GM18909 (cell line): ENCODE measurements at regions not wholly inside any gene's neighbourhood (a gene's known extent, or its start where the extent isn't known, plus 50 kb on each side); places are given as distances from the start of the nearest gene placed in this dataset.
"Not testable (repeated sequence)": the region's sequence is repeated elsewhere in the genome, so short reads cannot be mapped to it uniquely, and the experiment has no call there.

Experiments used
- ATAC-seq: cut with Tn5 transposase; IDR thresholded peaks from one replicate; pipeline ENCODE4 v1.9.1; 2021; ENCODE audit warnings: mild to moderate bottlenecking; ENCODE audit not compliant: unreplicated experiment, poor library complexity

DNA sequence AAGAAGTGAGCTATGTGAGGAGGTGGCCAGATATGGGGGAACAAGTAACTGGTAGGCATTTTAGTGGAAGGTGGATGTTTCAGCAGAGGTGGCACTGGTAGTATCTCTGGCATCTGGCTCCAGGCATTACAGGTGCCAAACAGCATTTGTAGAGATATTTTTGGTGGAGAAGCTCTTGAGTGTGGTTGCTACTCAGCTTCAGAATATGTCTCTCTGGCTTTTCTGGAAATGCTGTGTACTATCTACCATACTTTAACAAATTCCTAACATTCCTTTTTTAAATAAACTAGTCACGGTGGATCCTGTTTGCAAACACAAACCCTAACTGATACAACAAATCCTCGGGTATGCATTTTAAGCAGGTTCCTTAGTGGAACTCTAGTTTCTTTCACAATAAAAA, 128.0 kb downstream of the BARX2 start:
- no peak for ATAC-seq

GRCh38 chr11:129505266-129505665, 129.6 kb downstream of the BARX2 start:
- ATAC-seq: no peak

DNA sequence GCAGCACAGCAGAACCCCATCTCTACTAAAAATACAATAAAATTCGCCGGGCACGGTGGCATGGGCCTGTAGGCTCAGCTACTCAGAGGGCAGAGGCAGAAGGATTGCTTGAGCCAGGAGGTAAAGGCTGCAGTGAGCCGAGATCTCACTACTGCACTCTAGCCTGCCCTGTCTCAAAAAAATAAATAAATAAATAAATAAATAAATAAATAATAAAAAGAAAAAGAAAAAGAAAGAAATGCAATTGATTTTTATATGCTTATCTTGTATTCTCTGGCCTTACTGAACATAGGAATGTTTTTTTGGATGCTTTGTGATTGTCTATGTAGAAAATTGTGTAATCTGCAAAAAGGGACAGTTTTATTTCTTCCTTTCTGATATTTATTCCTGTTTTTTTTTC, 132.5 kb downstream of the BARX2 start:
- no peak for ATAC-seq

- no peak for ATAC-seq
Measured at GRCh38 chr11:129528296-129528695, 152.6 kb downstream of the BARX2 start.

- no peak for ATAC-seq
Measured at GRCh38 chr11:129530154-129530895, 154.7 kb downstream of the BARX2 start.

DNA sequence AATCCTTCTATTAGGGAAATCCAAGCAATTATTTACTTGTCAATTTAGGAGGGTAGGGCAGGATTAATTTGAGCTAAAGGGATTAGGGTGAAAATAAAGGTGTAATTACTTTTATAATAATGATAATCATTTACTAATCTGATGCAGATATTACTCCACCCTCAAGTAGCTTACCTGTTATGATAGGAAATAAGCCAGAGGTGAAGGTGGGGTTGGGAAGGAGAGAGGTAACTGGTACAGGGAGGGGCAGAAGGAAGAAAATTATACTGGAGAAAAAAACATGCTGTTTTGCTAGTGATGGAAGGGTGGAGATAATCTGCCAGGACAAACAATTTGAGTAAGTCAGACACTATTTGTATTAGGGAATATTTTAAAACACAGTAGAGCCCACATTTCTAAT, 157.7 kb downstream of the BARX2 start:
- no peak for ATAC-seq

GRCh38 chr11:129536338-129536737, 160.7 kb downstream of the BARX2 start:
- ATAC-seq: no peak

DNA sequence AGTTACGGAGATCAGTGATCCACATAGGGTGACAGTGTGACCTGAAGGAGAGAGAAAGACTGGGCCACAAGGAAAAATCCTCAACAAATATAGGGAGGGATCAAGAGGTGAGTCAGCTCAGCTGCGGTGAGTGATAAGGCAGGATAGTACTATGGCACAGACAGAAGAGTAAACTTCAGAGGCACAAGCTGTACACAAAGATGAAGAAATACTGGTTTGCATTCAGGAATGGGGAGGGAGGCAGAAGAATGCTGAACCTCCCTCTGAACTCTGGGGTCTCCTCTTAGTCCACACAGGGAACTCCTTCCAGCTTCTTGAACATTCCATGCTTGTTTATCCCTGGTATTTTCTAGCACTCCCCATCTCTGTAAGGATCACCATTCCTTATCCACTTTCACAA, 162.7 kb downstream of the BARX2 start:
- ATAC-seq: no peak

DNA sequence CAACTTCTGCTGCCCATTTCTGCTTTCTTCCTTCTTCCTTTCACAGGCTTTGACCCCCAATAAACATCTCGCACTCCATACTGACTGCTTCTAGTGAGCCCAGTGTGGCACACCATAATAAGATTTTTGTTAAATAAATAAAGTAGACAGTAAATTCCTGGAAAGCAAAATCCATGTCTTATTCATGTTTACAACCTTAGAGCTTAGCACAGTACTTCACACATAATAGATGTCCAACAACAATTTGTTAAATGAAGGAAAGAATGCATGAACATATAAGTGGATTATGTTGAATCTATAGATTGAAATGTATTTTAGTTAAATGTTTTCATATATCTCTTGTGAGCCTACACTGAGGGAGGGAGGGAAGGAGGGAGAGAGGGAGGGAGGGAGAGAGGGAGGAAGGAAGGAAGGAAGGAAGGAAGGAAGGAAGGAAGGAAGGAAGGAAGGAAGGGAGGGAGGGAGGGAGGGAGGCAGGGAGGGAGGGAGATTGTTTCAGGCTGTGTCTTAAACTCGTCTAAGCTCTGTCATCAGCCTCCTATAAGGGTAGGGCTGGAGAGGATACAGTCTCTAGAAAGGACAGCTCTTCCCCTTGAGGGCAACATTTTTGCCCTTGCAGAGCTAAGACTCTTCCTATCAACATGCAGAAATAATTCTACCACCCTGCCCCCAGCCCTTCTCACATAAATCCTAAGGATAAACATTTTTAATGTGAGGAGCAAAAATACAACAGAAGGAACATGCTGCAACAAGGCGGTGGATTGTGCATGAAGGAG, 168.1 kb downstream of the BARX2 start:
- no peak for ATAC-seq

- ATAC-seq: no peak
Measured at GRCh38 chr11:129544691-129545090, 169.0 kb downstream of the BARX2 start.

DNA sequence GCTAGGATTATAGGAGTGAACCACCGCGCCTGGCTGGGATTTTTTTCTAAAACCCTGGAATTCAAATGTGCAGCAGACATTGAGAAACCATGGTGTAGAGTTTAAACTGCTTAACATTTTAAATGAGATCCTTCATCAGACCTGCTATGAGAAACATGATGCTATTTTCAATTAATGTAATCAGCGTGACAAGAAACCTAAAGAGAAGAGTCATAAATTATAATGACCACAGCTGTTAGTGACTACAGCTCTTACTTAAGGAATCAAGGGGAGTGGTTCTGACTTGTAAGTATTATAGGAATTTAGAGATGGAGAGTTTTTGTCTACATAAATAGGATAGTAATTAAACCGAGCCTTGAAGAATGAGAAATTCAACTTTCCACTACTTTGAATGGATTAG, 170.6 kb downstream of the BARX2 start:
- no peak for ATAC-seq

DNA sequence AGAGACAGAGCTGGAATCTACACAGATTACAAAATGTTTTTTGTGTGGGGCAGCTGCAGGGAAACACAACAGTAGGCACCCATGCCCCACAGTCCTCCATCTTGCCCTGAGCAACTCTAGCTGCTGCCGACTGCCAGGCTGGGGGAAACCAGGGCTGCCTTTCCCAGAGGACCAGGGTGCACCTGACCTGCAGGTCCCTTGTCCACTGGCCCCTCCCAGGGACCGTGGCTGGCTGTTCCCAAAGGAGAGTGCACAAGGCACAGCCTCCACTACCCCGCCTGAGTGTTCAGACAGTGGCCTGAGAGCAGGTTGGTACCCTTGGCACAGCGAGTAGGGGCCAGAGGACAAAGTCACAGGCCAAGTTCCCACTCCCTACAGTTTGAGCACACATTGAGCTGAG, 181.8 kb downstream of the BARX2 start:
- ATAC-seq: no peak

- no peak for ATAC-seq
Measured at GRCh38 chr11:129569007-129569406, 193.4 kb downstream of the BARX2 start.

DNA sequence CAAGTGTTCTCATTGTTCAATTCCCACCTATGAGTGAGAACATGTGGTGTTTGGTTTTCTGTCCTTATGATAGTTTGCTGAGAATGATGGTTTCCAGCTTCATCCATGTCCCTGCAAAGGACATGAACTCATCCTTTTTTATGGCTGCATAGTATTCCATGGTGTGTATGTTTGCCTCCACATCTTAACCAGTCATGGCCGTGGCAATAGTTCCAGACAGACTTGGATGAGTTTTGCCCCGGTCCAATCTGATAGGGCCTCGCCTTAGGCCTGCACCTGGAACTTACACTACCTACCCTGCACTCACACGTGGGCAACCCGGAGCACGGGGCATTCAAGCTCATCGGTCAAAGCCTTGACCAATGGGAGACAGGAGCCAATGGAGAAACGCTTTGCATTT, 197.0 kb downstream of the BARX2 start:
- not testable (repeated sequence) for ATAC-seq

DNA sequence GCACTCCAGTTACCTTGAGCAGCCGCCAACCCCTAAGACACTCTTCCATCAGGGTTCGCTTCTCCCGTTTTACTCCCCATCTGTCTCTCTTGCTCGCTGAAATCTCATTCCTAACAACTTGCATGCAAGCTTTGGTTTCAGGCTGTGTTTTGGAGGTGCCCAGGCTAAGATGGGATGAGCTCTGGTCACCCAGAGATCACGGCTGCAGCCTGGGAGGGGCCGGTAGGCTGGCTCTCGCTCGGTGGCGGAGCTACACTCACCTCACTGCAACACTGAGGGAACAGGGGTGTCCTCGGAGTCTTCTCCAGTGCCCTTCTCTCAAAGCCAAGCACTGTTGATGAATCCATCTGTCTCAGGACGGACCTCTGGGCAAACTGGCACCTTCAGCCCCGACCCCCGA, 197.5 kb downstream of the BARX2 start:
- ATAC-seq: no peak

DNA sequence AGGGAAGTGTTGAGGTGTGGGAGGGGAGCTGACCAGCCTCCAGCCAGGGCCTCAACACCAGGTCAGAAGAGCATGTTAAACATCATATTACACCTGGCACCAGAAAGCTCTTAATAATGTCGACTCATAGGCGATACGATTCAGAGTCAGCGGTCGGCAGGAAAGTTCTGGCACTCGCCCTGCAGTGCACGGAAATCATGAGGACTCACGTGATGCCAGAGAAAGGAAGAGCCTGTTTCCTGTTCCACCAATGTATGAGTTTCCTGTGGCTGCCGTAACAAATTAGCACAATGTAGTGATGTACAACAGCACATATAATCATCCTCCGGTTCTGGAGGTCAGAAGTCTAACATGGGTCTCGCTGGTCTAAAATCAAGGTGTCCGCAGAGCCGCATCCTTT, 198.8 kb downstream of the BARX2 start:
- no peak for ATAC-seq

- ATAC-seq: no peak
Measured at GRCh38 chr11:129576652-129577051, 201.0 kb downstream of the BARX2 start.

GRCh38 chr11:129578006-129578405, 202.4 kb downstream of the BARX2 start:
- no peak for ATAC-seq

DNA sequence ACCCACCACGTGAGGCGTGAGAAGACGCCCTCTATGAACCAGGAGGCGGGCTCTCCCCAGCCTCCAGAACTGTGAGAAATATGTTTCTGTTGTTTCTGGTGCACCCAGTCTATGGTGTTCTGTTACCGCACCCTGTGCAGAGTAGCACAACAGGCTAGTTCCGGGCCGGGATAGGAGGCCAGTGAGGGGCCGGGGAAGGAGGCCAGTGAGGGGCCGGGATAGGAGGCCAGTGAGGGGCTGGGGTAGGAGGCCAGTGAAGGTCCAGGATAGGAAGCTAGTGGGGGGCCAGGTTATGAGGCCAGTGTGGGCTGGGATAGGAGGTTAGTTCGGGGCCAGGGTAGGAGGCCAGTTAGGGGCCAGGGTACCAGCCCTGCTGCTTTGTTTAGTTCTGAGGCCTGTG, 204.6 kb downstream of the BARX2 start:
- no peak for ATAC-seq

GRCh38 chr11:129584316-129584715, 208.7 kb downstream of the BARX2 start:
- ATAC-seq: no peak

DNA sequence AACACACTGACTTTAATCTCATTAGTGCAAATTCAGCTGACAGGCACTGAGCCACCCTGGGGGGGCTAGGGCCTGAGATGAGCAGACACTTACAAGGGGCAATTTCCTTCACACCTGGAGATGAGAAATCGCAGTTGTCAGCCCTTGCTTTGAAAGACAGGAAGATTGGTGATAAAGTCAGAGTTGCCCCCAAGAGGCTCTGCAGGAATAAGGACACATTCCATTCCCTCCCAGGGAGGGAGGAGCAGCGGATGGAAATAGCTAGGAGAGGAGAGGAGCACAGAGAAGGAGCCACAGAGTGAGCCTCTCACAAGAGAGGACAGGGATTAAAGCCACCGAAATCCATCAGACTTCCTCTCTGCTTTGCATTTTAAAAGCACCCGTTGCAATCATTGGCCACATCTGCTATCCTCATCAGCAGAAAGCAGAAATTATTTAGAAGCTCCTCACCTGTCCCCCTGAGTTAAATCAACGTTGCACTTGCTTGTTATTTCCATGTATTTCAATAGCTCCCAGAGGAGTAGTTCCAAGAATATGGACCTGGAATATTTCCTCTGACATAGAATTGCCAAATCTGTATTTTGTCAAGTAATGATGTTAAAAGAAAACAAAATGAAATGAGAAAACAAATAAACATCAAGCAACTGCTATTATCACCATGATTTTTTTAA, 213.7 kb downstream of the BARX2 start:
- no peak for ATAC-seq
